ENCODE measurements at regions not wholly inside any gene's neighbourhood (a gene's known extent, or its start where the extent isn't known, plus 50 kb on each side); places are given as distances from the start of the nearest gene placed in this dataset.

- TF ChIP-seq, protein P1, sequence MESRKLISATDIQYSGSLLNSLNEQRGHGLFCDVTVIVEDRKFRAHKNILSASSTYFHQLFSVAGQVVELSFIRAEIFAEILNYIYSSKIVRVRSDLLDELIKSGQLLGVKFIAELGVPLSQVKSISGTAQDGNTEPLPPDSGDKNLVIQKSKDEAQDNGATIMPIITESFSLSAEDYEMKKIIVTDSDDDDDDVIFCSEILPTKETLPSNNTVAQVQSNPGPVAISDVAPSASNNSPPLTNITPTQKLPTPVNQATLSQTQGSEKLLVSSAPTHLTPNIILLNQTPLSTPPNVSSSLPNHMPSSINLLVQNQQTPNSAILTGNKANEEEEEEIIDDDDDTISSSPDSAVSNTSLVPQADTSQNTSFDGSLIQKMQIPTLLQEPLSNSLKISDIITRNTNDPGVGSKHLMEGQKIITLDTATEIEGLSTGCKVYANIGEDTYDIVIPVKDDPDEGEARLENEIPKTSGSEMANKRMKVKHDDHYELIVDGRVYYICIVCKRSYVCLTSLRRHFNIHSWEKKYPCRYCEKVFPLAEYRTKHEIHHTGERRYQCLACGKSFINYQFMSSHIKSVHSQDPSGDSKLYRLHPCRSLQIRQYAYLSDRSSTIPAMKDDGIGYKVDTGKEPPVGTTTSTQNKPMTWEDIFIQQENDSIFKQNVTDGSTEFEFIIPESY (IDR thresholded peaks at IDR 0.05; ENCODE audit: extremely low read depth, insufficient replicate concordance, low read length) = no peak
- no peak for TF ChIP-seq YY1 (IDR thresholded peaks at IDR 0.05; ENCODE audit: extremely low read depth, insufficient replicate concordance, low read depth, low read length)
- no peak for TF ChIP-seq ZFX (IDR thresholded peaks at IDR 0.05)
Observed at GRCh38 chr6:23584134-23584763, 541.8 kb upstream of the NRSN1 start (continued).

DNA sequence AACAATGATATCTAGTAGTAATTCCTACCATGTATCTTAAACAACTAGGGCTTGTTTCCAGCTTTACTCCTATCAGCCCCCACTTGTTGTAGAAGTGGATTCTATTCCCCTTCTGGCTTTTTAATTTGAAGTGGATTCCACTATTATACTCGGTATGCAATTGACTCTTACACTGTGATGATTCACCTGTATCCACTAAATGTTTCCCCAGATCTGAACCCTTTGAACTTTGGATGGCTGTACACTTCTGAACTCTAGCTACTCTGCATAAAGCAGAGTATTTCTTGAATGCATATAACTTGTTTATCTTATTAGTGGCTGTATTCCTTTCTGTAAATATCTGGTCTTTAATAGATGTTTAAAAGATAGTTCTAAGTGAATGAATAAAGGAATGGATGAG is 538.4 kb upstream of the NRSN1 start:
- BruUV-seq (replicated peaks) = no TSS peak

More for the DNA sequence above, 538.4 kb upstream of the NRSN1 start:
- no peak overlapping the region for H3K4me3 ChIP-seq (replicated peaks in 1 of 2; ENCODE audit: low read depth in 1 of 2, low read length in 2 of 2)
- no peaks in the 10 kb centered on the region for H3K9me2 ChIP-seq (ENCODE audit: insufficient read depth)
- H3K27ac ChIP-seq (ENCODE audit: low read depth, low read length) = no peak overlapping the region
- RAD21 ChIA-PET (ENCODE audit: low non-redundant PET in 1 of 2, low total read pairs in 2 of 2, uncharacterized antibody in 2 of 2, unreplicated experiment in 2 of 2) = no interaction called here
- H3K9me3 ChIP-seq (ENCODE audit: control insufficient read depth in 1 of 2, insufficient read depth in 1 of 2, low read depth in 1 of 2, low read length in 2 of 2) = 0 out of 4 replicates have a peak, but pooled peaks cover 0 to 3% of the 10 kb centered on the region in 2 experiments
- DNase-seq (ENCODE audit: low read depth, low spot score) = no peak
- TF ChIP-seq CBX3 (IDR thresholded peaks at IDR 0.05; ENCODE audit: low read depth) = no peak
- TF ChIP-seq REST (IDR thresholded peaks at IDR 0.05; ENCODE audit: low read depth) = no peak
- TF ChIP-seq CEBPB (IDR thresholded peaks at IDR 0.05; ENCODE audit: low read depth) = no peak
- no peak overlapping the region for H3K4me2 ChIP-seq (ENCODE audit: low read length)
- no peak for ATAC-seq
- no peaks in the 10 kb centered on the region for H4K20me1 ChIP-seq (ENCODE audit: insufficient read depth)
- H3K9ac ChIP-seq (ENCODE audit: low read length) = no peak overlapping the region
- no peak overlapping the region for H2AFZ ChIP-seq (ENCODE audit: low read depth, low read length, poor library complexity, severe bottlenecking)
- no peaks in the 10 kb centered on the region for H3K27me3 ChIP-seq (ENCODE audit: insufficient read depth, low read length)
- no peaks in the 10 kb centered on the region for H3K79me2 ChIP-seq (ENCODE audit: insufficient read depth, low read length)
- POLR2A ChIA-PET = no interaction called here
- CTCF ChIA-PET = no interaction called here
- H3K36me3 ChIP-seq (ENCODE audit: control insufficient read depth in 1 of 2, insufficient read depth in 2 of 2, low read length in 2 of 2) = no peaks in the 10 kb centered on the region
- intact Hi-C loops (cut with micrococcal nuclease) = no loop called here
- no peaks in the 10 kb centered on the region for H3K4me1 ChIP-seq (ENCODE audit: control insufficient read depth in 1 of 2, insufficient read depth in 2 of 2, low read length in 2 of 2)
